Endothelial cell (in vitro differentiated cells): ENCODE measurements at regions not wholly inside any gene's neighbourhood (a gene's known extent, or its start where the extent isn't known, plus 50 kb on each side); places are given as distances from the start of the nearest gene placed in this dataset.

Experiments
- DNase-seq: peaks from one replicate; pipeline ENCODE4 v3.0.0; 2021; ENCODE audit warnings: low spot score
- H3K27ac Mint-ChIP-seq: one replicate; pipeline ENCODE4 v1.8.0; 2021; ENCODE audit warnings: mixed read lengths, inconsistent platforms; ENCODE audit not compliant: unreplicated experiment
- H3K27me3 Mint-ChIP-seq: one replicate; pipeline ENCODE4 v1.8.0; 2021; ENCODE audit warnings: mild to moderate bottlenecking, moderate library complexity, mixed read lengths, inconsistent platforms; ENCODE audit not compliant: unreplicated experiment
- H3K36me3 Mint-ChIP-seq: one replicate; pipeline ENCODE4 v1.8.0; 2021; ENCODE audit warnings: mild to moderate bottlenecking, low read depth, mixed read lengths, inconsistent platforms; ENCODE audit not compliant: unreplicated experiment
- H3K4me1 Mint-ChIP-seq: one replicate; pipeline ENCODE4 v1.8.0; 2021; ENCODE audit warnings: mild to moderate bottlenecking, mixed read lengths, inconsistent platforms; ENCODE audit not compliant: unreplicated experiment
- H3K4me3 Mint-ChIP-seq: one replicate; pipeline ENCODE4 v1.8.0; 2021; ENCODE audit warnings: mild to moderate bottlenecking, mixed read lengths, inconsistent platforms; ENCODE audit not compliant: unreplicated experiment
- H3K9me3 Mint-ChIP-seq: one replicate; pipeline ENCODE4 v1.8.0; 2021; ENCODE audit warnings: mixed read lengths, inconsistent platforms; ENCODE audit not compliant: unreplicated experiment
- TF ChIP-seq, protein P1 (sequence below): fragments of 200-600 bp; sonication (generic); IDR thresholded peaks from one replicate; pipeline ENCODE4 v1.5.0; 2021; ENCODE audit warnings: antibody characterized with exemption; ENCODE audit not compliant: unreplicated experiment

DNA sequence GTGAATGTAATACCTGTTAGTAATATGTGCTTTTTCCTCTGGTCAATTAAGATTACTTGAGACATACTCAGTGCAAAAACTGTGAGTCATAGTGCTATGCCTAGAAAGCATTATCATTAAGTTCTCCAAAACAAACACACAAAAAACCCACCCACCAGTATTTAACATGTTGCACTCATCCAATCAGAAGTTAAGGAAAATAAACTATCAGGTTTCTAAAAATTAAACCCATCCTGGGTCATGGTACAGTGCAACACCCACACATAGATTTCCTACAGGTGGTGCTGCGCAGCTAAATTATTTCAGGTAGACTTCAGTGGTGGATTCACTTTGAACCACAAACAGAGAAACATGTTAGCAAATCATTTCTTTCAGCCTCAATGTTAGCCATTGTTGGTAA, 264.4 kb upstream of the VEPH1 start:
- H3K27me3 Mint-ChIP-seq = no peaks in the 10 kb centered on the region
- peaks cover 3% of the 10 kb centered on the region for H3K4me1 Mint-ChIP-seq
- H3K27ac Mint-ChIP-seq = no peak overlapping the region
- no peak overlapping the region for H3K4me3 Mint-ChIP-seq
- no peaks in the 10 kb centered on the region for H3K36me3 Mint-ChIP-seq
- no peaks in the 10 kb centered on the region for H3K9me3 Mint-ChIP-seq
- no peak for DNase-seq
- TF ChIP-seq, protein P1, sequence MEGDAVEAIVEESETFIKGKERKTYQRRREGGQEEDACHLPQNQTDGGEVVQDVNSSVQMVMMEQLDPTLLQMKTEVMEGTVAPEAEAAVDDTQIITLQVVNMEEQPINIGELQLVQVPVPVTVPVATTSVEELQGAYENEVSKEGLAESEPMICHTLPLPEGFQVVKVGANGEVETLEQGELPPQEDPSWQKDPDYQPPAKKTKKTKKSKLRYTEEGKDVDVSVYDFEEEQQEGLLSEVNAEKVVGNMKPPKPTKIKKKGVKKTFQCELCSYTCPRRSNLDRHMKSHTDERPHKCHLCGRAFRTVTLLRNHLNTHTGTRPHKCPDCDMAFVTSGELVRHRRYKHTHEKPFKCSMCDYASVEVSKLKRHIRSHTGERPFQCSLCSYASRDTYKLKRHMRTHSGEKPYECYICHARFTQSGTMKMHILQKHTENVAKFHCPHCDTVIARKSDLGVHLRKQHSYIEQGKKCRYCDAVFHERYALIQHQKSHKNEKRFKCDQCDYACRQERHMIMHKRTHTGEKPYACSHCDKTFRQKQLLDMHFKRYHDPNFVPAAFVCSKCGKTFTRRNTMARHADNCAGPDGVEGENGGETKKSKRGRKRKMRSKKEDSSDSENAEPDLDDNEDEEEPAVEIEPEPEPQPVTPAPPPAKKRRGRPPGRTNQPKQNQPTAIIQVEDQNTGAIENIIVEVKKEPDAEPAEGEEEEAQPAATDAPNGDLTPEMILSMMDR = no peak

DNA sequence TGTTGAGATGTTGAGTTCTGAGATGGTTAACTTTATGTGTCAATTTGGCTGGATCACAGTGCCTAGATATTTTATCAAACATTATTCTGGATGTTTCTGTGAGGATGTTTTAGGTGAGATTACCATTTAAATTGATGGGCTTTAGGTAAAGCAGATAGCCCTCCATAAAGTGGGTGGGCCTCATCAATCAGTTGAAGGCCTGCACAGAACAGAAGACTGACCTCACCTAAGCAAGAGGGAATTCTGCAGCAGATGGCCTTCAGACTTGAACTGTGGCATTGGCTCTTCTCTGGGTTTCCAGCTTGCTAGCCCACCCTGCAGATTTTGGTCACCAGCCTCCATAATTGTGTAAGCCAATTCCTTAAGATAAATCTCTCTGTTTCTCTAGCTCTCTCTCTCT, 260.4 kb upstream of the VEPH1 start:
- TF ChIP-seq, protein P1 = no peak
- no peaks in the 10 kb centered on the region for H3K9me3 Mint-ChIP-seq

DNA sequence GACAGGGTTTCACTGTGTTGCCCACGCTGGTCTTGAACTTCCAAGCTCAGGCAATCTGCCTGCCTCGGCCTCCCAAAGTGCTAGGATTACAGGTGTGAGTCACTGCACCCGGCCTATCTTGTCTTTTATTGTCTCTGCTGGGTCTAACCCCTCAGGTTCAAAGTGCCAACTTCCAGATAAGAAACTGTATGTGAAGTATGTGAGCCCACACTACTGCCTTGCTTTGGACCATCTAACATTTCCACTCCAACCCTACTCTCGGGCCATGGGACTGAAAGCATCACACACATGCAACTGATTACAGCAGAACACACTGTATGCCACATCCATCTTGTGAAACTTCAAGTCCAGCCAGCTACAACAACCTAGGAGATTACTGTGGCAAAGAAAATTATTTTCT, 256.1 kb upstream of the VEPH1 start:
- Mint-ChIP-seq H3K9me3 (no peaks in the 10 kb centered on the region), H3K4me3 (no peak overlapping the region), H3K27me3 (no peaks in the 10 kb centered on the region), H3K36me3 (no peaks in the 10 kb centered on the region), H3K27ac (no peak overlapping the region), H3K4me1 (peaks cover 2% of the 10 kb centered on the region)
- TF ChIP-seq, protein P1 = no peak
- DNase-seq = no peak

More for the DNA sequence above, 260.4 kb upstream of the VEPH1 start:
- peaks cover 3% of the 10 kb centered on the region for H3K4me1 Mint-ChIP-seq
- H3K27ac Mint-ChIP-seq = no peak overlapping the region
- H3K27me3 Mint-ChIP-seq = no peaks in the 10 kb centered on the region
- DNase-seq = no peak
- no peaks in the 10 kb centered on the region for H3K36me3 Mint-ChIP-seq
- H3K4me3 Mint-ChIP-seq = no peak overlapping the region

DNA sequence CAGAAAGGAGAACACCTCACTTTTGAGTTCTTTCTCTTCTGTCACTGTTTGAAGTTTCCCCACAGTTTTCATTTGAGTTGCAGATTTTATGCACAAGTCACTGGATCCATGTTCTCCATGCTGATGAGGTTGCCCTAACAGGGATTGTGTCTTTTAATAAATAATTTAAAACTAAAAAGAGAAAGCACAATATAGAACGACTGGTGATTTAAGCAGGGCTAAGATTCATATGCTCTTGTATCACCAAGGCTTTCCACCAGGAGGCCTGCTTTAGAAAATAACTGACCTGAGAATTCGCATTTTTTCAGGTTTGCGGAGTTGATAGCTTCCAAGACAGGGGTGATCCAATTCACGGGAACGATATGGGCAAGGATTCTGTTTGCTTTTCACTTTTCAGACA, 252.0 kb upstream of the VEPH1 start:
- Mint-ChIP-seq H3K9me3 (no peaks in the 10 kb centered on the region), H3K27me3 (no peaks in the 10 kb centered on the region), H3K4me1 (no peaks in the 10 kb centered on the region), H3K27ac (no peak overlapping the region), H3K36me3 (no peaks in the 10 kb centered on the region), H3K4me3 (no peak overlapping the region)
- no peak for DNase-seq
- TF ChIP-seq, protein P1 = peak; percentile 47

DNA sequence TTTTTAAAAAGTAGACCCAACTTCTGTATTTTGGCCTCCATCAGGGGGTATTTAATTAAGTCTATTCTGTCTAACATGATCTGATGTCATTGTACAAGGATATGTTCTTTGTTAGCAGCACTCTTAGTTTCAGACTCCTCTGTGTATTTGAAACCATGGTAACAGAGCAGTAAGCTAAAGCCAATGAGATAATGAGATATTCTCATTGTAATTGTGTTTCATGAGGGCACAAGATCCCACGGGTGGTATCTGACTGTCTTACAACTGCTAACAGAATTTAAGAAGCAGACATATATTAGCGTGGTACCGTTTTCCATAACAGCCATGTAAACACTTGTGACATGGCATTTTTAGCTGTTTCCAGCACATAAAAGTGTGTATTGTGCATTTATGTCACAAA, 251.2 kb upstream of the VEPH1 start:
- H3K4me3 Mint-ChIP-seq = no peak overlapping the region
- no peak for DNase-seq

More for the DNA sequence above, 251.2 kb upstream of the VEPH1 start:
- Mint-ChIP-seq H3K27me3 (no peaks in the 10 kb centered on the region), H3K9me3 (no peaks in the 10 kb centered on the region), H3K27ac (no peak overlapping the region), H3K36me3 (no peaks in the 10 kb centered on the region), H3K4me1 (no peaks in the 10 kb centered on the region)
- TF ChIP-seq, protein P1 = no peak
